Left ventricle myocardium inferior (tissue), 1 donor: ENCODE measurements at regions not wholly inside any gene's neighbourhood (a gene's known extent, or its start where the extent isn't known, plus 50 kb on each side); places are given as distances from the start of the nearest gene placed in this dataset.

Source experiments
- DNase-seq: peaks from one replicate; pipeline ENCODE4 v3.0.0-alpha.2; 2020
- H3K27ac ChIP-seq: fragments of 200-600 bp; replicated peaks from 2 replicates; pipeline ENCODE4 v1.8.0; 2021
- H3K27me3 ChIP-seq: fragments of 200-600 bp; 2 replicates; pipeline ENCODE4 v1.8.0; 2021; ENCODE audit warnings: low read depth
- H3K36me3 ChIP-seq: fragments of 200-600 bp; 2 replicates; pipeline ENCODE4 v1.8.0; 2021
- H3K4me1 ChIP-seq: fragments of 200-600 bp; 2 replicates; pipeline ENCODE4 v1.8.0; 2021
- H3K4me3 ChIP-seq: fragments of 200-600 bp; 2 replicates; pipeline ENCODE4 v1.8.0; 2021; ENCODE audit warnings: mild to moderate bottlenecking, moderate library complexity
- H3K9me3 ChIP-seq: fragments of 200-600 bp; replicated peaks from 2 replicates; pipeline ENCODE4 v1.8.0; 2021
- CTCF ChIP-seq: fragments of 200-600 bp; IDR thresholded peaks from 2 replicates; pipeline ENCODE4 v1.8.0; 2021; ENCODE audit warnings: antibody characterized with exemption, mild to moderate bottlenecking, borderline replicate concordance
- intact Hi-C: fragments of 100-400 bp; cut with micrococcal nuclease; formaldehyde crosslinking; loops from one replicate; pipeline ENCODE4 v1.11.0; 2022
- donor health status: DM: no; HTN: yes; CAD: no; lungs with severe emphysema.

- no peak for TF ChIP-seq CTCF
- no peaks in the 10 kb centered on the region for H3K36me3 ChIP-seq
- intact Hi-C loops, result no loop called here
- H3K27me3 ChIP-seq, result no peaks in the 10 kb centered on the region
- H3K4me3 ChIP-seq, result no peak overlapping the region
- no peak for DNase-seq
- no peak overlapping the region for H3K27ac ChIP-seq
- peaks cover 4% of the 10 kb centered on the region for H3K9me3 ChIP-seq
- H3K4me1 ChIP-seq, result peaks cover 11% of the 10 kb centered on the region
These were observed 203.9 kb upstream of the NEBL start for GRCh38 chr10:21100871-21101514.

- Histone ChIP-seq H3K4me3 (no peak overlapping the region), H3K9me3 (no peaks in the 10 kb centered on the region), H3K36me3 (no peaks in the 10 kb centered on the region), H3K4me1 (peaks cover 11% of the 10 kb centered on the region), H3K27me3 (no peaks in the 10 kb centered on the region), H3K27ac (no peak overlapping the region)
- TF ChIP-seq CTCF, result no peak
- intact Hi-C loops, result no loop called here
- DNase-seq, result no peak
These were observed 203.1 kb upstream of the NEBL start for GRCh38 chr10:21100190-21100589.

GRCh38 chr10:21099291-21100062, 202.4 kb upstream of the NEBL start:
- Histone ChIP-seq H3K27me3 (no peaks in the 10 kb centered on the region), H3K4me3 (no peak overlapping the region), H3K4me1 (peaks cover 11% of the 10 kb centered on the region), H3K36me3 (no peaks in the 10 kb centered on the region), H3K9me3 (no peaks in the 10 kb centered on the region), H3K27ac (no peak overlapping the region)
- DNase-seq, result no peak
- intact Hi-C loops, result no loop called here
- TF ChIP-seq CTCF, result no peak

GRCh38 chr10:21097926-21098355, 200.8 kb upstream of the NEBL start:
- no peak for TF ChIP-seq CTCF
- intact Hi-C loops, result no loop called here
- H3K9me3 ChIP-seq, result no peaks in the 10 kb centered on the region
- no peaks in the 10 kb centered on the region for H3K36me3 ChIP-seq
- peaks cover 11% of the 10 kb centered on the region for H3K4me1 ChIP-seq
- H3K4me3 ChIP-seq, result no peak overlapping the region
- H3K27ac ChIP-seq, result no peak overlapping the region
- no peaks in the 10 kb centered on the region for H3K27me3 ChIP-seq
- no peak for DNase-seq

- no peaks in the 10 kb centered on the region for H3K27me3 ChIP-seq
- no peak for DNase-seq
- no peaks in the 10 kb centered on the region for H3K9me3 ChIP-seq
- no peak overlapping the region for H3K27ac ChIP-seq
- intact Hi-C loops, result no loop called here
- H3K4me1 ChIP-seq, result peaks cover 11% of the 10 kb centered on the region
- H3K4me3 ChIP-seq, result no peak overlapping the region
- no peak for TF ChIP-seq CTCF
- no peaks in the 10 kb centered on the region for H3K36me3 ChIP-seq
These were observed 198.5 kb upstream of the NEBL start for GRCh38 chr10:21095494-21096055.
